NCI-H187 (cell line): ENCODE measurements at regions not wholly inside any gene's neighbourhood (a gene's known extent, or its start where the extent isn't known, plus 50 kb on each side); places are given as distances from the start of the nearest gene placed in this dataset.
"Not testable (repeated sequence)": the region's sequence is repeated elsewhere in the genome, so short reads cannot be mapped to it uniquely, and the experiment has no call there.

Source experiments
- DNase-seq, 2 experiments: peaks; one replicate each; lab custom pipeline; 2025; lab: John Stamatoyannopoulos, UW

GRCh38 chr12:124381456-124382296 lies 86.8 kb downstream of the RFLNA start:
- DNase-seq, result no peak

- no peak for DNase-seq
These were observed 86.0 kb downstream of the RFLNA start for GRCh38 chr12:124380796-124381455.

DNA sequence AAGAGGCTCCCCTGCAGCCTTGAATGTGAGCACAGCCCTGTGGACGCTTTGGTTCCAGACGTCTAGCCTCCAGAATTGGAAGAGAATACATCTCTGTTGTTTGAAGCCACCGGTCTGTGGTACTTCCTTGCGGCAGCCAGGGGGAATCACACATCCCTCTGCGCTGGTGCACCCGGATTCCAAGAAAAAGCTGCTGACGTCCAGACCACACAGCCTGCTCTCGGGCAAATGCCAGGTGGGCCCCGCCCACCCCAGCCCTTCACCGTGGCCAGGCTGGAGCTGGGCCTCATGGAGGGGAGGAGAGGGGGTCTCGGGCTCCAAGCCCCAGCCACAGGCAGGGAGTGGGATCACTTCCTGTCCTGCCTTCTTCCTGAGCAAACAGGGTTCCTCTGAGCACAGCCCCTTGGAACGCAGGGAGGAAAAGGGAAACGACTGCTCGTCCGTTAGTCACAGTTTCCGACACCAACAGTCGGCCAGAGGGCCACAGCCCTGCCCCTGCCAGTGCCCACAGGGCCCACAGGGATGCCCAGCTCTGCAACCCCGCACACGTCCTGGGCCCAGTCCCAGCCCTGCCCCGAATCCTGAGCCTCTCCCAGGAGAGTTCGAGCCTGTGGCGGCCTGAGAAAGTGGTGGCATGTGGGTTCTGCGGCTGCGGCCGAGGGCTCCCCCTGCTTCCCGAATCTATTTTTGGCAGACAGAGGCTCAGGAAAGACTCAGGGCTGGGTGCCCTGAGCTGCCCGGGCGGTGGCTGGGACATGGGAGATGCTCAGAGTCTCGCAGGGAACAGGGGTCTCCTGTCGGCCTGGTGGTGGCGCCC lies 85.3 kb downstream of the RFLNA start:
- no peak for DNase-seq

- DNase-seq, result no peak
These were observed 84.6 kb downstream of the RFLNA start for GRCh38 chr12:124379379-124379937.

- DNase-seq, result no peak
These were observed 84.0 kb downstream of the RFLNA start for GRCh38 chr12:124378926-124379325.

- no peak for DNase-seq
These were observed 83.2 kb downstream of the RFLNA start for GRCh38 chr12:124377981-124378509.

DNA sequence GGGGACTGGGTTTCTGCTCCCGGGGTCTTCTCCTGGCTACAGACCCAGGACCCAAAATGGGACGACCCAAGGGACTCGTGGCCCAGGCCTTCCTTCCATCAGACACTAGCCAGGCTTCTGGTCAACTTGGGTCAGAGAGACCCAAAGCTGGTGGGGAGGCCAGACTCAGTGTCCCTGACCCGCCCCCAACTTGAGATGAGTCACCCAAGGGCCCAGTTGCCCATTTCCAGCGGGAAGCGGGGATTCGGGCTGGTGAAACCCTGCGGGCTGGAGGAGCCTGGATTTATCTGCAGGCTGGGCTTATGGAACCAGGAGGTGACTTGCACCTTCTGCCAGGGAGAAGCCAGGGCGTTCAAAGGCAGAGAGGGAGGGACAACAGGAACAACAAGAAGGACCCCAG lies 81.5 kb downstream of the RFLNA start:
- no peak for DNase-seq

- DNase-seq, result no peak
These were observed 80.9 kb downstream of the RFLNA start for GRCh38 chr12:124375789-124376175.

GRCh38 chr12:124375141-124375788 lies 80.4 kb downstream of the RFLNA start:
- DNase-seq, result no peak

DNA sequence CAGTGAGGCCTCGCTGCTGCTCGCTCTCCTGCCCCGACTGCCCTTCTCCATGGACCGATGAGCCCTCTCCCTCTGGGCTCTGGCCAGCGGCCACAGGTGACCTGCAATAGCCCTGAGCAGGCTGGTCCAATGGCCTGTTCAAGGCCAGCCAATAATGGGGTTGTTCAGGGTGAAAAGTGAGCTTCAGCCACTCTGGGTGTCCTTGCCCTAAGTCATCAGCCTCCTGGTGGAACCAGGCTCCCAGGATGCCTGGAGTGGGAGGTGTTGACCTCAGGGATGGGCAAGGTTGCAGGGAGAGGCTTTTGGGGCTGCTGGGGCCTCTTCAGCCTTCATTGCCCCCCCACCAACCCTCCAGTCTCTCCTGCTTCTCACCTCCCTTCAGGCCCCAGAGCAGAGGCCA lies 79.7 kb downstream of the RFLNA start:
- DNase-seq, result no peak

DNA sequence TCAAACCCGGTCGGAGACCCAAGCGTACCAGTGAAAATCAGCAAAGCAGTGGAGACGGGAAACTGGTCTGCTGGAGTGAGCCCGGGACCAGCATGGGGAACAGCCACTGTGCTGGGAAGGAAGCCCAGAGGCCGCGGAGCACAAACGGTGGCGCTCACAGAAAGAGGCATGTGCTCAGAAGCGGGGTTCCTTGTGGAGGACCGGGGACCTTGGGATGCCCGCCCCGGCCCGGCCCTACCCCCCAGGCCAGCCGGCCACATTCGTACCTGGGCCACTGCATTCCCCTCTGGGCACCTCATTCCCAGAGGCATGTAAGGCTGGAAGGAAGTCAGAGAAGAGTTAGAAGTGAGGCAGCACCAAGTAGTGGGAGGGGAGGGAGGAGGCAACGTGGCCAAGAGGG lies 79.3 kb downstream of the RFLNA start:
- no peak for DNase-seq

GRCh38 chr12:124373701-124374100 lies 78.8 kb downstream of the RFLNA start:
- DNase-seq, result not testable (repeated sequence)

- no peak for DNase-seq
These were observed 77.9 kb downstream of the RFLNA start for GRCh38 chr12:124372831-124373230.

- DNase-seq, result no peak
These were observed 77.2 kb downstream of the RFLNA start for GRCh38 chr12:124371970-124372555.

DNA sequence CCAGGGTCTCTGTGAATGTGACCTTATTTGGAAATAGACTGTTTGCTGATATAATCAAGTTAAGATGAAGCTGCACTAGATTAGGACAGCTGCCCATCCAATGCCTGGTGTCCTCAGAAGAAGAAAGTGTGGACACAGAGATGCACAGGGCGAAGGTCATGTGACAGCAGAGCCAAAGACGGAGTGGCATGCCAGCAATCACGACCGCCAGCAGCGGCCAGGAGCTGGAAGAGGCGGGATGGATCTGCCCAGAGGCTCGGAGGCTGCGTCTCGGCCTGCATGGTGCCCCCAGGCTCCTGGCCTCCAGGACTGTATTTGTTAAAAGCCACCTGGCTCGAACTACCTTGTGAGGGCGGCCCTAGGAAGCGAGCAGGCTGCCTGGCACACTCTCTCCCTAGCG lies 76.5 kb downstream of the RFLNA start:
- DNase-seq, result no peak

- DNase-seq, result no peak
These were observed 76.0 kb downstream of the RFLNA start for GRCh38 chr12:124370851-124371250.

GRCh38 chr12:124370384-124370783 lies 75.5 kb downstream of the RFLNA start:
- no peak for DNase-seq

DNA sequence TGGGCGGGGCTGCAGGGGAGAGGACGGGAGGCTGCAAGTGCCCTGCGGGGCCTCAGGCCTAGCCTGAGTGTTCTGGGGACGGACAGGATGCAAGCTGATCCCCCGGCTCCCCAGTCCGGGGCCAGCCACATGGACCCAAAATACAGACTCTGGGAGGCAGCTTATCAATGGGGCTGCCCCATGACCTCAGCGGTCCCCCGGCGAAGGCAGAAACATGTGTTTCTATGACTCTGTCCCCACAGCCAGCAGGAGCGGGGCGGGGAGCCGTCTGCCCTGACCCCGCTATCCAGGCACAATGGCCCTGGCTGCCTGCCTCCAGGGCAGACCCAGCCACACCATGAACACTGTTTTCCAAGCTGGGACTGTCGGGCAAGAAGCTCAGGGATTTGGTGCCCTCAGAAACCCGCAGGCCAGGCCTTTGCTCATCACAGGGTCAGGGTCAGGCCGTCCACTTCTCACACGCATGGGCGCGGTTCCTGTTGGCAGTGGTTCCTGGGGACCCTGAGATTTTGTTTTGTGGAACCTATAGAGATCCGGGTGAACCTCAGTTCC lies 75.0 kb downstream of the RFLNA start:
- DNase-seq, result no peak

DNA sequence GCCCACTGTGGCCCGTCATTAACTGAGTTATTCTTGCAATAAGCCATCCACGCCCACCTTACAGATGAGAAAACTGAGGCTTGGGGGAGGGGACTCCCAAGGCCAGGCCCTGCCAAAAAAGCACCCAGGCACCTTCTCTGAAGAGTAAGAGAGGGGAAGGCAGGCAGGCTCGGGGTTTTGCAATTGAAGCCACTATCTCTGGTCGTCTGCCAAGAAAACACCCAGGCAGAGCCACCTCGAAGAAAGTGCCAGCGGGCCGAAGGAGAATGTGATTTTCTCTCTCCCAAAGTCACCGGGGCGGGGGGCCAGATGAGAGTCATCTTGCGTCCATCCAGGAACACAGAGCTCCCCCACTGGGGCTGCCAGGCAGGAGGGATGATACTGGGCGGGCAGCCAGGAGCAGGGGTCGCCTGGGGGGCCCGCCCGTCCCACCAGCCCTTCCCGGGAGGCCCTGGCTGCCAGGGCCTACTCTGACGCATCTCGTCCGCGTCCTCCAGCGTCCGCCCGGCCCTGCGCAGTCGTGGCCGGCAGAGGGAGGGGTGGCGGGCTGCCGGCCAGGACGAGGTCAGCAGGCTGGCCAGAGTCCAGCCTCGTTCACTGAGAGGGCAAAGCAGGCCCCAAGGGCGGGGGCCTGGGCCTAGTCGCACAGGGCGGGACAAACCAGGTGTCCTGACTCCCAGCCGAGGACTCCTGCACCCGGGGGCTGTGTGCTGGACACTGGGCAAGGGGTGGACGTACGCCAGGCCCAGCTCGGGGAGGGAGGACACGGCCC lies 74.3 kb downstream of the RFLNA start:
- DNase-seq, result no peak

GRCh38 chr12:124368421-124369032 lies 73.6 kb downstream of the RFLNA start:
- no peak for DNase-seq
